B cell (primary cell): ENCODE measurements at regions not wholly inside any gene's neighbourhood (a gene's known extent, or its start where the extent isn't known, plus 50 kb on each side); places are given as distances from the start of the nearest gene placed in this dataset.

Experiments
- ATAC-seq: fragments of 200-7000 bp; cut with Tn5 transposase; one replicate; pipeline ENCODE4 v1.10.0; 2021; ENCODE audit warnings: low read depth, mild to moderate bottlenecking, moderate number of reproducible peaks, moderate library complexity
- CTCF ChIA-PET: fragments of 350-600 bp; sonication (Branson Sonifier 250); formaldehyde crosslinking; loops from one replicate; lab custom pipeline; 2021; ENCODE audit warnings: antibody characterized with exemption, inconsistent platforms; lab: Charles Lee
- POLR2A ChIA-PET: fragments of 350-600 bp; sonication (Branson Sonifier 250); formaldehyde crosslinking; loops from one replicate; lab custom pipeline; 2021; ENCODE audit warnings: antibody characterized with exemption; lab: Charles Lee
- DNase-seq: peaks from one replicate; pipeline ENCODE4 v3.0.0; 2013
- H2AFZ ChIP-seq: 2 replicates; pipeline ENCODE4 v1.6.1; 2012; ENCODE audit warnings: mild to moderate bottlenecking, low read depth, low read length; ENCODE audit not compliant: insufficient read depth, poor library complexity, severe bottlenecking
- H3K27ac ChIP-seq, 2 donors: 1 replicate in 1 of 2; 2 replicates in 1 of 2; pipeline ENCODE4 v1.5.1; 2012 to 2013; ENCODE audit warnings: low read length in 2 of 2, mild to moderate bottlenecking in 2 of 2, moderate library complexity in 1 of 2
- H3K27me3 ChIP-seq, 4 experiments: fragments of 200-600 bp in 1 of 4; sonication (generic) in 1 of 4; replicated peaks in 1 of 4; 1 replicate in 2 of 4; 2 replicates in 2 of 4; pipeline versions ENCODE4 v1.6.1 to v1.7.0; 2013 to 2016; ENCODE audit warnings: low read length in 3 of 4, mild to moderate bottlenecking in 2 of 4, mixed read lengths in 1 of 4, moderate library complexity in 1 of 4; ENCODE audit not compliant: insufficient read depth in 4 of 4, control insufficient read depth in 3 of 4; ENCODE audit errors: control extremely low read depth in 1 of 4
- H3K36me3 ChIP-seq, 2 experiments: replicated peaks in 1 of 2; 1 replicate in 1 of 2; 2 replicates in 1 of 2; pipeline versions ENCODE4 v1.6.1 to v1.7.1; 2013; ENCODE audit warnings: low read length in 1 of 2; ENCODE audit not compliant: insufficient read depth in 2 of 2, control insufficient read depth in 1 of 2; ENCODE audit errors: control extremely low read depth in 1 of 2, extremely low read depth in 1 of 2
- H3K4me1 ChIP-seq, 2 donors: fragments of 200-600 bp in 1 of 2; sonication (generic) in 1 of 2; 1 replicate in 1 of 2; 2 replicates in 1 of 2; pipeline versions ENCODE4 v1.5.1 to v1.6.1; 2013 to 2017; ENCODE audit warnings: low read length in 2 of 2; ENCODE audit not compliant: control insufficient read depth in 2 of 2, insufficient read depth in 2 of 2
- H3K4me2 ChIP-seq: replicated peaks from 2 replicates; pipeline ENCODE3; 2012; ENCODE audit warnings: mild to moderate bottlenecking, low read depth, low read length; ENCODE audit not compliant: poor library complexity, severe bottlenecking
- H3K4me3 ChIP-seq, 5 experiments: fragments of 200-600 bp in 1 of 5; sonication (generic) in 1 of 5; 1 replicate in 3 of 5; 2 replicates in 2 of 5; pipeline versions ENCODE4 v1.5.1 to v1.7.0; 2011 to 2016; ENCODE audit warnings: low read length in 4 of 5, mild to moderate bottlenecking in 4 of 5, low read depth in 2 of 5, control low read depth in 1 of 5, moderate library complexity in 1 of 5; ENCODE audit not compliant: insufficient read depth in 1 of 5; ENCODE audit errors: control extremely low read depth in 1 of 5, extremely low read depth in 1 of 5
- H3K79me2 ChIP-seq: fragments of 200-600 bp; sonication (generic); one replicate; pipeline ENCODE4 v1.6.0; 2016; ENCODE audit warnings: low read length; ENCODE audit not compliant: control insufficient read depth, insufficient read depth
- H3K9ac ChIP-seq: fragments of 200-600 bp; sonication (generic); 2 replicates; pipeline ENCODE4 v1.6.1; 2017; ENCODE audit warnings: mild to moderate bottlenecking, low read length, moderate library complexity
- H3K9me3 ChIP-seq, 3 donors: one replicate each; pipeline versions ENCODE4 v1.6.1 to v1.7.1; 2013; ENCODE audit warnings: low read length in 2 of 3; ENCODE audit not compliant: control insufficient read depth in 2 of 3, insufficient read depth in 1 of 3; ENCODE audit errors: control extremely low read depth in 1 of 3
- H4K20me1 ChIP-seq: 2 replicates; pipeline ENCODE4 v1.6.0; 2012; ENCODE audit warnings: mild to moderate bottlenecking, low read length; ENCODE audit not compliant: insufficient read depth, control insufficient read depth, poor library complexity, severe bottlenecking
- H3K27ac Mint-ChIP-seq: one replicate; pipeline ENCODE4 v1.8.0; 2021; ENCODE audit warnings: mixed read lengths
- H3K27me3 Mint-ChIP-seq: one replicate; pipeline ENCODE4 v1.8.0; 2021; ENCODE audit warnings: mixed read lengths
- H3K4me1 Mint-ChIP-seq: one replicate; pipeline ENCODE4 v1.8.0; 2021; ENCODE audit warnings: mixed read lengths
- H3K4me3 Mint-ChIP-seq: one replicate; pipeline ENCODE4 v1.8.0; 2021; ENCODE audit warnings: mixed read lengths
- H3K9me3 Mint-ChIP-seq: one replicate; pipeline ENCODE4 v1.8.0; 2022; ENCODE audit warnings: mixed read lengths; ENCODE audit not compliant: insufficient read depth
- CTCF ChIP-seq: fragments of 200-600 bp; IDR thresholded peaks from one replicate; pipeline ENCODE4 v1.8.0; 2022; ENCODE audit warnings: antibody characterized with exemption, mild to moderate bottlenecking
- EZH2 ChIP-seq: IDR thresholded peaks from 2 replicates; pipeline ENCODE4 v1.6.1; 2012; ENCODE audit warnings: borderline replicate concordance, low read depth, mild to moderate bottlenecking, moderate library complexity, low read length; ENCODE audit not compliant: insufficient read depth, poor library complexity, severe bottlenecking
- WGBS: methylation state at CpG from one replicate; pipeline ENCODE4 v1.1.5; 2013; ENCODE audit warnings: missing lambda C conversion rate; ENCODE audit not compliant: insufficient coverage; 5-methylcytosine and 5-hydroxymethylcytosine counted together
- intact Hi-C: fragments of 100-400 bp; cut with micrococcal nuclease; formaldehyde crosslinking; loops from one replicate; pipeline ENCODE4 v1.10.0; 2022

DNA sequence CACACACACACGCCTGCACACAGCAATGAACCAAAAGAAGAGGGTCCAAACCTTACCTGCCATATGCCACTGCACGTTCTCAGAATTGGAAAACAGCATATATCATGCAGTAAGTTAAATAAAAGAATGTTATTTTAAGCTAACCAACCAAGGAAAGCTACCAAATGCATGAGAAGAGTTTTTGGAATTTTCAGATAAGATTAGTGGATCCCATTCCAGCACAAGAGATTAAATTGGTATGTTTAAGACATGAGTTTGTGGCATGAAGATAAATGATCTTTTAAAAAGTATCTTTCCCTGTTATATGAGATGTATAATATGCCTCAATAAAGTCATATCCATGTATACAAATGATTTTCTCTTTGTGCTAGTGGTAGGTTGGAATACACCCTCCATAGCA, 811.4 kb downstream of the NR2F2 start:
- CTCF ChIA-PET, result no interaction called here
- no peaks in the 10 kb centered on the region for H3K4me1 Mint-ChIP-seq
- WGBS, result no CpG with 5 or more reads among the region's 2 CpGs

More for the DNA sequence above, 811.4 kb downstream of the NR2F2 start:
- H2AFZ ChIP-seq, result no peak overlapping the region
- H3K27me3 ChIP-seq, result no peaks in the 10 kb centered on the region
- no peak overlapping the region for H3K9ac ChIP-seq
- H3K4me3 ChIP-seq, result no peak overlapping the region
- H3K79me2 ChIP-seq, result no peaks in the 10 kb centered on the region
- no peaks in the 10 kb centered on the region for H3K9me3 ChIP-seq
- POLR2A ChIA-PET, result no interaction called here
- peaks cover 11% of the 10 kb centered on the region for H3K9me3 Mint-ChIP-seq
- intact Hi-C loops, result no loop called here
- ATAC-seq, result no peak
- no peak for DNase-seq
- H4K20me1 ChIP-seq, result no peaks in the 10 kb centered on the region
- H3K27me3 Mint-ChIP-seq, result no peaks in the 10 kb centered on the region
- H3K4me3 Mint-ChIP-seq, result no peak overlapping the region
- H3K27ac ChIP-seq, result no peak overlapping the region
- H3K36me3 ChIP-seq, result no peaks in the 10 kb centered on the region
- TF ChIP-seq CTCF (no peak), EZH2 (no peak)
- H3K27ac Mint-ChIP-seq, result no peak overlapping the region
- H3K4me2 ChIP-seq, result no peak overlapping the region
- H3K4me1 ChIP-seq, result no peaks in the 10 kb centered on the region
